HFFc6 (cell line): ENCODE measurements at regions not wholly inside any gene's neighbourhood (a gene's known extent, or its start where the extent isn't known, plus 50 kb on each side); places are given as distances from the start of the nearest gene placed in this dataset.

Experiments used
- DNase-seq: peaks from one replicate; pipeline ENCODE4 v3.0.0-alpha.2; 2018
- H3K27ac Mint-ChIP-seq: 2 replicates; pipeline ENCODE4 v1.8.0; 2020; ENCODE audit warnings: mild to moderate bottlenecking, mixed read lengths
- H3K27me3 Mint-ChIP-seq: 2 replicates; pipeline ENCODE4 v1.8.0; 2021; ENCODE audit warnings: mild to moderate bottlenecking, moderate library complexity, mixed read lengths; ENCODE audit not compliant: insufficient read depth
- H3K36me3 Mint-ChIP-seq: 2 replicates; pipeline ENCODE4 v1.8.0; 2021; ENCODE audit warnings: low read depth, mixed read lengths
- H3K4me1 Mint-ChIP-seq: 2 replicates; pipeline ENCODE4 v1.8.0; 2020; ENCODE audit warnings: low read depth, mixed read lengths
- H3K4me3 Mint-ChIP-seq: 2 replicates; pipeline ENCODE4 v1.8.0; 2020; ENCODE audit warnings: mild to moderate bottlenecking, moderate library complexity, mixed read lengths
- H3K9me3 Mint-ChIP-seq: 2 replicates; pipeline ENCODE4 v1.8.0; 2020; ENCODE audit warnings: mild to moderate bottlenecking, mixed read lengths
- CTCF ChIP-seq: fragments of 200-600 bp; sonication (generic); IDR thresholded peaks from 2 replicates; pipeline ENCODE4 v1.5.0; 2021; ENCODE audit warnings: antibody characterized with exemption, mild to moderate bottlenecking

GRCh38 chr9:31304576-31304975 lies 1079.9 kb upstream of the ACO1 start:
- Mint-ChIP-seq H3K9me3 (peaks cover 14% of the 10 kb centered on the region), H3K36me3 (no peaks in the 10 kb centered on the region), H3K27ac (no peak overlapping the region), H3K27me3 (no peaks in the 10 kb centered on the region), H3K4me1 (no peaks in the 10 kb centered on the region), H3K4me3 (no peak overlapping the region)
- no peak for TF ChIP-seq CTCF
- peak; percentile 11 for DNase-seq

GRCh38 chr9:31314241-31314640 lies 1070.2 kb upstream of the ACO1 start:
- H3K4me1 Mint-ChIP-seq = no peaks in the 10 kb centered on the region
- TF ChIP-seq CTCF = no peak
- H3K27ac Mint-ChIP-seq = no peak overlapping the region
- peaks cover 16% of the 10 kb centered on the region; the same call in 1 of the 2 replicates for H3K9me3 Mint-ChIP-seq
- H3K36me3 Mint-ChIP-seq = no peaks in the 10 kb centered on the region
- H3K27me3 Mint-ChIP-seq = no peaks in the 10 kb centered on the region
- DNase-seq = no peak
- H3K4me3 Mint-ChIP-seq = no peak overlapping the region

GRCh38 chr9:31320494-31320893 lies 1063.9 kb upstream of the ACO1 start:
- H3K27ac Mint-ChIP-seq = no peak overlapping the region
- DNase-seq = no peak
- H3K9me3 Mint-ChIP-seq = peaks cover 7% of the 10 kb centered on the region
- no peak for TF ChIP-seq CTCF
- no peaks in the 10 kb centered on the region for H3K27me3 Mint-ChIP-seq
- H3K4me3 Mint-ChIP-seq = no peak overlapping the region
- no peaks in the 10 kb centered on the region for H3K4me1 Mint-ChIP-seq
- H3K36me3 Mint-ChIP-seq = no peaks in the 10 kb centered on the region

GRCh38 chr9:31321256-31321655 lies 1063.2 kb upstream of the ACO1 start:
- Mint-ChIP-seq H3K36me3 (no peaks in the 10 kb centered on the region), H3K27me3 (no peaks in the 10 kb centered on the region), H3K4me1 (no peaks in the 10 kb centered on the region), H3K27ac (no peak overlapping the region), H3K9me3 (peaks cover 10% of the 10 kb centered on the region), H3K4me3 (no peak overlapping the region)
- no peak for TF ChIP-seq CTCF
- no peak for DNase-seq

GRCh38 chr9:31321686-31322085 lies 1062.8 kb upstream of the ACO1 start:
- H3K9me3 Mint-ChIP-seq = peaks cover 15% of the 10 kb centered on the region
- TF ChIP-seq CTCF = no peak
- H3K27me3 Mint-ChIP-seq = no peaks in the 10 kb centered on the region
- H3K4me1 Mint-ChIP-seq = no peaks in the 10 kb centered on the region
- no peak overlapping the region for H3K27ac Mint-ChIP-seq
- H3K36me3 Mint-ChIP-seq = peaks cover 3% of the 10 kb centered on the region; the same call in 1 of the 2 replicates
- no peak overlapping the region for H3K4me3 Mint-ChIP-seq
- no peak for DNase-seq
